IMR-90 (cell line): ENCODE measurements at regions not wholly inside any gene's neighbourhood (a gene's known extent, or its start where the extent isn't known, plus 50 kb on each side); places are given as distances from the start of the nearest gene placed in this dataset.

Experiments used
- ATAC-seq: fragments of 200-7000 bp; cut with Tn5 transposase; 2 replicates; pipeline ENCODE4 v1.9.1; 2020; ENCODE audit warnings: low read depth, mild to moderate bottlenecking, moderate library complexity
- BruUV-seq: library from RNA; stranded (reverse); fragments of 400-500 nt; replicated peaks from 2 replicates; lab custom pipeline; 2021; lab: Mats Ljungman, UMichigan
- CTCF ChIA-PET: fragments of 300-600 bp; formaldehyde crosslinking; extraction: SDS; loops from one replicate; lab custom pipeline; 2021; ENCODE audit warnings: antibody characterized with exemption; lab: Yijun Ruan, JAX
- POLR2A ChIA-PET: fragments of 300-600 bp; sonication (Branson Sonifier 250); formaldehyde crosslinking; loops from one replicate; lab custom pipeline; 2022; ENCODE audit warnings: antibody characterized with exemption; ENCODE audit not compliant: unreplicated experiment; lab: Charles Lee
- DNase-seq: peaks from one replicate; pipeline ENCODE4 v3.0.0; 2013
- H2AFZ ChIP-seq: replicated peaks from 2 replicates; pipeline ENCODE3; 2013; ENCODE audit warnings: low read length, mild to moderate bottlenecking; ENCODE audit not compliant: poor library complexity
- H2AK5ac ChIP-seq: 2 replicates; pipeline ENCODE4 v1.6.1; 2013; ENCODE audit warnings: low read depth, low read length, inconsistent platforms
- H2AK9ac ChIP-seq: replicated peaks from 2 replicates; pipeline ENCODE3; 2013; ENCODE audit warnings: mild to moderate bottlenecking, low read depth, low read length, moderate library complexity; ENCODE audit not compliant: poor library complexity
- H2BK120ac ChIP-seq: 2 replicates; pipeline ENCODE4 v1.6.1; 2013; ENCODE audit warnings: low read depth, low read length, inconsistent platforms
- H2BK15ac ChIP-seq: 3 replicates; pipeline ENCODE4 v1.6.1; 2013; ENCODE audit warnings: low read depth, low read length, inconsistent platforms
- H2BK20ac ChIP-seq: 2 replicates; pipeline ENCODE4 v1.6.1; 2013; ENCODE audit warnings: low read depth, mild to moderate bottlenecking, inconsistent platforms, low read length, moderate library complexity
- H2BK5ac ChIP-seq: 2 replicates; pipeline ENCODE4 v1.6.1; 2013; ENCODE audit warnings: mild to moderate bottlenecking, low read depth, low read length, inconsistent platforms; ENCODE audit not compliant: poor library complexity, severe bottlenecking
- H3K14ac ChIP-seq: replicated peaks from 2 replicates; pipeline ENCODE4 v1.6.1; 2013; ENCODE audit warnings: low read depth, low read length, inconsistent platforms
- H3K18ac ChIP-seq: 2 replicates; pipeline ENCODE4 v1.6.1; 2013; ENCODE audit warnings: low read depth, low read length, control low read depth
- H3K23ac ChIP-seq: 2 replicates; pipeline ENCODE4 v1.6.1; 2013; ENCODE audit warnings: low read depth, low read length, inconsistent platforms
- H3K27ac ChIP-seq: 2 replicates; pipeline ENCODE4 v1.5.1; 2013; ENCODE audit warnings: mild to moderate bottlenecking, control low read depth, low read length; ENCODE audit not compliant: insufficient read depth
- H3K27me3 ChIP-seq: 2 replicates; pipeline ENCODE4 v1.6.1; 2013; ENCODE audit warnings: low read length; ENCODE audit not compliant: control insufficient read depth, insufficient read depth
- H3K36me3 ChIP-seq: 2 replicates; pipeline ENCODE4 v1.6.1; 2013; ENCODE audit warnings: low read length, mixed read lengths; ENCODE audit not compliant: control insufficient read depth, insufficient read depth
- H3K4ac ChIP-seq: 2 replicates; pipeline ENCODE4 v1.6.1; 2013; ENCODE audit warnings: low read depth, low read length, inconsistent platforms
- H3K4me1 ChIP-seq: 2 replicates; pipeline ENCODE4 v1.6.1; 2013; ENCODE audit warnings: low read length, mixed read lengths; ENCODE audit not compliant: control insufficient read depth, insufficient read depth
- H3K4me2 ChIP-seq: 2 replicates; pipeline ENCODE4 v1.6.1; 2013; ENCODE audit warnings: low read depth, mild to moderate bottlenecking, control low read depth, low read length, moderate library complexity
- H3K4me3 ChIP-seq: 2 replicates; pipeline ENCODE4 v1.5.1; 2013; ENCODE audit warnings: low read depth, mild to moderate bottlenecking, control low read depth, low read length, moderate library complexity; ENCODE audit not compliant: insufficient read depth
- H3K56ac ChIP-seq: 2 replicates; pipeline ENCODE4 v1.6.1; 2013; ENCODE audit warnings: low read length, inconsistent platforms; ENCODE audit not compliant: insufficient read depth; ENCODE audit errors: extremely low read depth
- H3K79me1 ChIP-seq, 2 experiments: 2 replicates each; pipeline ENCODE4 v1.6.1; 2013; ENCODE audit warnings: low read length in 2 of 2, inconsistent platforms in 1 of 2, low read depth in 1 of 2
- H3K9ac ChIP-seq: 2 replicates; pipeline ENCODE4 v1.6.1; 2013; ENCODE audit warnings: low read depth, low read length, control low read depth
- H3K9me1 ChIP-seq: 2 replicates; pipeline ENCODE4 v1.6.1; 2013; ENCODE audit warnings: low read length, inconsistent platforms; ENCODE audit not compliant: insufficient read depth
- H3K9me3 ChIP-seq: 2 replicates; pipeline ENCODE4 v1.6.1; 2013; ENCODE audit warnings: low read length; ENCODE audit not compliant: control insufficient read depth, insufficient read depth
- H4K20me1 ChIP-seq: 2 replicates; pipeline ENCODE4 v1.6.1; 2013; ENCODE audit warnings: low read length, inconsistent platforms; ENCODE audit not compliant: insufficient read depth
- H4K5ac ChIP-seq: 2 replicates; pipeline ENCODE4 v1.6.1; 2013; ENCODE audit warnings: mild to moderate bottlenecking, low read depth, low read length, control low read depth
- H4K8ac ChIP-seq, 2 experiments: 2 replicates each; pipeline ENCODE4 v1.6.1; 2013; ENCODE audit warnings: low read depth in 2 of 2, low read length in 2 of 2, control low read depth in 1 of 2, inconsistent platforms in 1 of 2
- H4K91ac ChIP-seq: 2 replicates; pipeline ENCODE4 v1.6.1; 2013; ENCODE audit warnings: low read depth, low read length, inconsistent platforms; ENCODE audit not compliant: insufficient read depth
- RAD21 ChIP-seq: IDR thresholded peaks from 2 replicates; pipeline ENCODE4 v1.6.1; 2012; ENCODE audit warnings: low read length, improper control_type of control experiment
- WGBS, 2 experiments: methylation state at CpG; one replicate each; pipeline versions ENCODE4 v1.1.5 to v1.1.7; 2013; ENCODE audit warnings: missing lambda C conversion rate in 2 of 2; ENCODE audit not compliant: insufficient read length in 1 of 2; ENCODE audit errors: extremely low coverage in 2 of 2; 5-methylcytosine and 5-hydroxymethylcytosine counted together
- dilution Hi-C: fragments of 300-500 bp; cut with HindIII; formaldehyde crosslinking; loops from one replicate; pipeline ENCODE4 v1.14.3; 2018; ENCODE audit warnings: low sequenced_read_pairs; ENCODE audit not compliant: unreplicated experiment
- in situ Hi-C: fragments of 300-500 bp; cut with MboI; formaldehyde crosslinking; loops from 3 replicates; pipeline ENCODE4 v1.14.3; 2019; ENCODE audit warnings: low sequenced_read_pairs, inconsistent platforms, mixed read lengths
- intact Hi-C: fragments of 100-400 bp; cut with micrococcal nuclease; formaldehyde crosslinking; loops from 2 replicates; pipeline ENCODE4 v1.10.0; 2022

- CTCF ChIA-PET = interaction anchor here (1.2 kb wide), 1 partner anchor 11 kb away, joined by 4 read pairs; no protein-coding TSS in a partner anchor
- no peak overlapping the region for H2BK15ac ChIP-seq
- H4K8ac ChIP-seq = no peak overlapping the region
- H3K9ac ChIP-seq = no peak overlapping the region
- in situ Hi-C loops (no loop called here), dilution Hi-C loops (no loop called here), intact Hi-C loops (no loop called here)
- no peak overlapping the region for H3K18ac ChIP-seq
- H3K79me1 ChIP-seq = no peaks in the 10 kb centered on the region
- no peak overlapping the region for H2BK20ac ChIP-seq
- H3K36me3 ChIP-seq = no peaks in the 10 kb centered on the region
- H3K4me1 ChIP-seq = peaks cover 4% of the 10 kb centered on the region; the same call in 1 of the 2 replicates
- no peak for TF ChIP-seq RAD21
- ATAC-seq (peak; percentile 72), DNase-seq (peak; percentile 31)
- no peak overlapping the region for H3K27ac ChIP-seq
- no peaks in the 10 kb centered on the region for H3K27me3 ChIP-seq
- H3K9me3 ChIP-seq = no peaks in the 10 kb centered on the region
- WGBS, 2 experiments = no CpG with 5 or more reads among the region's 2 CpGs
- POLR2A ChIA-PET = no interaction called here
- no peaks in the 10 kb centered on the region for H4K20me1 ChIP-seq
- peaks cover 6% of the 10 kb centered on the region; the same call in 1 of the 2 replicates for H3K9me1 ChIP-seq
- no peak overlapping the region for H4K91ac ChIP-seq
- no peak overlapping the region for H2BK5ac ChIP-seq
- no peak overlapping the region for H3K4me3 ChIP-seq
- H2AK9ac ChIP-seq = no peak overlapping the region
- H2AFZ ChIP-seq = no peak overlapping the region
- H4K5ac ChIP-seq = no peak overlapping the region
- H3K14ac ChIP-seq = no peak overlapping the region
- no peak overlapping the region for H3K56ac ChIP-seq
- no peak overlapping the region for H2BK120ac ChIP-seq
- H3K4me2 ChIP-seq = no peak overlapping the region
- peak overlapping the region; percentile 41; the same call in 1 of the 2 replicates for H3K23ac ChIP-seq
- BruUV-seq = no TSS peak
- no peak overlapping the region for H3K4ac ChIP-seq
- H2AK5ac ChIP-seq = no peak overlapping the region
Measured at GRCh38 chr12:105480162-105480561, 149.7 kb downstream of the C12orf75 start.
